OCI-LY7 (cell line): ENCODE measurements at regions not wholly inside any gene's neighbourhood (a gene's known extent, or its start where the extent isn't known, plus 50 kb on each side); places are given as distances from the start of the nearest gene placed in this dataset.

ENCODE experiments used
- CTCF ChIP-seq: fragments of 200-600 bp; sonication (generic); conservative IDR thresholded peaks from 2 replicates; pipeline ENCODE4 v1.5.1; 2014; ENCODE audit warnings: mild to moderate bottlenecking, antibody characterized with exemption, low read length, moderate library complexity, mixed read lengths
- EZH2phosphoT487 ChIP-seq: fragments of 200-600 bp; sonication (generic); IDR thresholded peaks from 2 replicates; pipeline ENCODE4 v1.6.1; 2018; ENCODE audit warnings: low read depth, borderline replicate concordance, mild to moderate bottlenecking, mixed run types, antibody characterized with exemption, low read length, moderate library complexity, mixed read lengths

DNA sequence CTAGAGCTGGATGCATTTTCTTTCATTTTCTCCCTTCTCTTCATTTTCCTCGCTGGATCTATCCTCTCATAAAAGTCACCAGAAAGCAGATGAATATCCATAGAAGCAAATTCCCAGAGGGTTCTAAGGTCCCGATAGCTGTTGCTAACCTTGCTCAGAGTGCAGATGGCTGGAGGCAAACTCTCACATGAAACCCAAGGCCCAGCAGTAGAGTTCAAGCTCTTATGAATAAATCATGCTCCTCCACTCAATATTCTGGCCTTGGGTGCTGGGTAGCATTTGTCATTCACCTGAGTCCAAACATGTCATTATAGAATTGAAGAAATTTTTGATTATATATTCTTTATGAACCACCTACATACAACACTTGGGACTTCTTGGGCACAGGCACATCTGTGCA, 539.7 kb upstream of the MARCKS start:
- TF ChIP-seq CTCF (no peak), EZH2phosphoT487 (no peak)
